ENCODE measurements at regions not wholly inside any gene's neighbourhood (a gene's known extent, or its start where the extent isn't known, plus 50 kb on each side); places are given as distances from the start of the nearest gene placed in this dataset.

DNA sequence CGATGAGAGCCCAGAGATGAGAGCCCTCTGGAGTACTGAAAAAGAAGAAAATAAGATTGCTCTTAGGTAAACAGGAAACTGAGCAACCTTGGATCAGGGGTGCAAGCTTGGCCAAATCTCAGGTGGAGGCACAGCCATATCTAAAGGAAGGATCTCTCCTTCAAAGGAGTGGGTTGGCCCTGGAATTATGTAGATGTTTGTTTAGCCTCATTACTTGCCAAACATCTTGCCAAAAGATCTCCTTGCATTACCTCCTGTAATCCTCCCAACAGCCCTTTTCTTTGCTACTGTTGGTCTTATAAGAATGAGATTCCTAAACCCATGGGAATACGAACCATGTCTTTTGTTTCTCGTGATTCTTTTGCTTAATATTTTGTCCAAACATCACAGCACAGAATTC, 332.6 kb upstream of the NCKAP5 start:
- Histone ChIP-seq H3K4me1 (ENCODE audit: control insufficient read depth, extremely low read depth, insufficient read depth, low read length) (no peaks in the 10 kb centered on the region), H3K79me2 (ENCODE audit: control insufficient read depth, insufficient read depth, low read length) (no peaks in the 10 kb centered on the region), H3K27ac (ENCODE audit: insufficient read depth, low read length) (no peak overlapping the region), H3K36me3 (ENCODE audit: control insufficient read depth, insufficient read depth, low read length) (no peaks in the 10 kb centered on the region), H4K20me1 (ENCODE audit: control insufficient read depth, extremely low read depth, insufficient read depth, low read length) (no peaks in the 10 kb centered on the region), H3K4me2 (ENCODE audit: extremely low read depth, insufficient read depth, low read length) (no peak overlapping the region), H3K9ac (ENCODE audit: insufficient read depth, low read length) (no peak overlapping the region), H3K9me3 (ENCODE audit: control insufficient read depth, insufficient read depth, low read depth, low read length) (no peaks in the 10 kb centered on the region), H2AFZ (ENCODE audit: low read length) (no peak overlapping the region), H3K4me3 (replicated peaks in 1 of 4; ENCODE audit: control extremely low read depth in 1 of 4, insufficient read depth in 1 of 4, low read depth in 3 of 4, low read length in 4 of 4) (no peak overlapping the region), H3K27me3 (ENCODE audit: control insufficient read depth, insufficient read depth, low read length) (peaks cover 2% of the 10 kb centered on the region)
- TF ChIP-seq, protein P1, sequence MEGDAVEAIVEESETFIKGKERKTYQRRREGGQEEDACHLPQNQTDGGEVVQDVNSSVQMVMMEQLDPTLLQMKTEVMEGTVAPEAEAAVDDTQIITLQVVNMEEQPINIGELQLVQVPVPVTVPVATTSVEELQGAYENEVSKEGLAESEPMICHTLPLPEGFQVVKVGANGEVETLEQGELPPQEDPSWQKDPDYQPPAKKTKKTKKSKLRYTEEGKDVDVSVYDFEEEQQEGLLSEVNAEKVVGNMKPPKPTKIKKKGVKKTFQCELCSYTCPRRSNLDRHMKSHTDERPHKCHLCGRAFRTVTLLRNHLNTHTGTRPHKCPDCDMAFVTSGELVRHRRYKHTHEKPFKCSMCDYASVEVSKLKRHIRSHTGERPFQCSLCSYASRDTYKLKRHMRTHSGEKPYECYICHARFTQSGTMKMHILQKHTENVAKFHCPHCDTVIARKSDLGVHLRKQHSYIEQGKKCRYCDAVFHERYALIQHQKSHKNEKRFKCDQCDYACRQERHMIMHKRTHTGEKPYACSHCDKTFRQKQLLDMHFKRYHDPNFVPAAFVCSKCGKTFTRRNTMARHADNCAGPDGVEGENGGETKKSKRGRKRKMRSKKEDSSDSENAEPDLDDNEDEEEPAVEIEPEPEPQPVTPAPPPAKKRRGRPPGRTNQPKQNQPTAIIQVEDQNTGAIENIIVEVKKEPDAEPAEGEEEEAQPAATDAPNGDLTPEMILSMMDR (conservative IDR thresholded peaks at IDR 0.05 in 1 of 2, IDR thresholded peaks at IDR 0.05 in 1 of 2; ENCODE audit: low read depth in 1 of 2, low read length in 2 of 2): no peak
- no peak for TF ChIP-seq EZH2 (IDR thresholded peaks at IDR 0.05; ENCODE audit: low read length, missing control alignments)
- DNase-seq (ENCODE audit: low read depth in 2 of 2): no peak

GRCh38 chr2:133906396-133906795, 338.1 kb upstream of the NCKAP5 start:
- H3K36me3 ChIP-seq (ENCODE audit: control insufficient read depth, insufficient read depth, low read length): no peaks in the 10 kb centered on the region
- H3K9me3 ChIP-seq (ENCODE audit: control insufficient read depth, insufficient read depth, low read depth, low read length): no peaks in the 10 kb centered on the region
- H3K4me2 ChIP-seq (ENCODE audit: extremely low read depth, insufficient read depth, low read length): no peak overlapping the region
- H3K4me3 ChIP-seq (replicated peaks in 1 of 4; ENCODE audit: control extremely low read depth in 1 of 4, insufficient read depth in 1 of 4, low read depth in 3 of 4, low read length in 4 of 4): no peak overlapping the region
- no peaks in the 10 kb centered on the region for H4K20me1 ChIP-seq (ENCODE audit: control insufficient read depth, extremely low read depth, insufficient read depth, low read length)
- peaks cover 2% of the 10 kb centered on the region for H3K27me3 ChIP-seq (ENCODE audit: control insufficient read depth, insufficient read depth, low read length)
- DNase-seq (ENCODE audit: low read depth in 2 of 2): no peak
- no peak overlapping the region for H3K27ac ChIP-seq (ENCODE audit: insufficient read depth, low read length)
- H3K4me1 ChIP-seq (ENCODE audit: control insufficient read depth, extremely low read depth, insufficient read depth, low read length): no peaks in the 10 kb centered on the region
- H2AFZ ChIP-seq (ENCODE audit: low read length): no peak overlapping the region
- TF ChIP-seq EZH2 (IDR thresholded peaks at IDR 0.05; ENCODE audit: low read length, missing control alignments): no peak
- TF ChIP-seq, protein P1 (conservative IDR thresholded peaks at IDR 0.05 in 1 of 2, IDR thresholded peaks at IDR 0.05 in 1 of 2; ENCODE audit: low read depth in 1 of 2, low read length in 2 of 2): no peak
- H3K9ac ChIP-seq (ENCODE audit: insufficient read depth, low read length): no peak overlapping the region
- H3K79me2 ChIP-seq (ENCODE audit: control insufficient read depth, insufficient read depth, low read length): no peaks in the 10 kb centered on the region

DNA sequence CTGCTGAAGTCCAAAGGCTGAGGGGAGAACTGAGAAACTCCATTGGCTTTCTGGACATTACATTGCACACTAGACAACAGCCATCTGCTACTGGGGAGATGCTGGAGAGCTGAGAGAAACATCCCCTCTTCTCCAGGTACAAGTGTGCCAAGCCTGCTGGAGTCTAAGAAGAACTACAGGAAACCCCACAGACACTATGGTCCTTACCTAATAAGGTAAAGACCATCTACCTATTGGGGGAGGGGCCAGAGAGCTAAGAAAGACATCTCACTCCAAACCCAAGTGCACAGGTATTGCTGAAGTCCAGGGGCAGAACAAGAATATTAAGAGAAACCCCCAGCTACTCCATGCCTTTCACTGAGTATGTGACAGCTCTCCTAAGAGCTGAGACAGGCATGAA, 338.7 kb upstream of the NCKAP5 start:
- TF ChIP-seq EZH2 (IDR thresholded peaks at IDR 0.05; ENCODE audit: low read length, missing control alignments): no peak
- TF ChIP-seq, protein P1 (conservative IDR thresholded peaks at IDR 0.05 in 1 of 2, IDR thresholded peaks at IDR 0.05 in 1 of 2; ENCODE audit: low read depth in 1 of 2, low read length in 2 of 2): no peak

More for the DNA sequence above, 338.7 kb upstream of the NCKAP5 start:
- H3K79me2 ChIP-seq (ENCODE audit: control insufficient read depth, insufficient read depth, low read length): no peaks in the 10 kb centered on the region
- H3K27me3 ChIP-seq (ENCODE audit: control insufficient read depth, insufficient read depth, low read length): peaks cover 2% of the 10 kb centered on the region
- no peaks in the 10 kb centered on the region for H3K4me1 ChIP-seq (ENCODE audit: control insufficient read depth, extremely low read depth, insufficient read depth, low read length)
- H4K20me1 ChIP-seq (ENCODE audit: control insufficient read depth, extremely low read depth, insufficient read depth, low read length): no peaks in the 10 kb centered on the region
- no peaks in the 10 kb centered on the region for H3K36me3 ChIP-seq (ENCODE audit: control insufficient read depth, insufficient read depth, low read length)
- no peak overlapping the region for H3K4me3 ChIP-seq (replicated peaks in 1 of 4; ENCODE audit: control extremely low read depth in 1 of 4, insufficient read depth in 1 of 4, low read depth in 3 of 4, low read length in 4 of 4)
- no peaks in the 10 kb centered on the region for H3K9me3 ChIP-seq (ENCODE audit: control insufficient read depth, insufficient read depth, low read depth, low read length)
- DNase-seq (ENCODE audit: low read depth in 2 of 2): no peak
- no peak overlapping the region for H3K4me2 ChIP-seq (ENCODE audit: extremely low read depth, insufficient read depth, low read length)
- no peak overlapping the region for H2AFZ ChIP-seq (ENCODE audit: low read length)
- H3K9ac ChIP-seq (ENCODE audit: insufficient read depth, low read length): no peak overlapping the region
- no peak overlapping the region for H3K27ac ChIP-seq (ENCODE audit: insufficient read depth, low read length)
